Peyer's patch (tissue), 4 donors: ENCODE measurements at regions not wholly inside any gene's neighbourhood (a gene's known extent, or its start where the extent isn't known, plus 50 kb on each side); places are given as distances from the start of the nearest gene placed in this dataset.

Source experiments
- CTCF ChIP-seq, 6 experiments: fragments of 450-650 bp in 4 of 6; fragments of 200-600 bp in 2 of 6; sonication (generic) in 1 of 6; IDR thresholded peaks; one replicate each; pipeline ENCODE4 v1.5.1; 2017 to 2019; ENCODE audit warnings: antibody characterized with exemption in 6 of 6, mild to moderate bottlenecking in 3 of 6, moderate library complexity in 1 of 6
- POLR2A ChIP-seq, 2 donors: fragments of 450-650 bp; IDR thresholded peaks; one replicate each; pipeline ENCODE4 v1.5.1; 2017; ENCODE audit warnings: antibody characterized with exemption in 2 of 2, mild to moderate bottlenecking in 2 of 2, moderate library complexity in 2 of 2

- TF ChIP-seq CTCF (IDR thresholded peaks at IDR 0.05) = no peak
- no peak for TF ChIP-seq POLR2A (IDR thresholded peaks at IDR 0.05)
These were observed 293.7 kb downstream of the DNAJB9 start for GRCh38 chr7:108863227-108863848.
